ENCODE measurements at regions not wholly inside any gene's neighbourhood (a gene's known extent, or its start where the extent isn't known, plus 50 kb on each side); places are given as distances from the start of the nearest gene placed in this dataset.

- no peak for DNase-seq (ENCODE audit: low read depth)
These were observed 272.2 kb upstream of the CHRNA7 start for GRCh38 chr15:31758126-31758525.

- no peak for DNase-seq (ENCODE audit: low read depth)
These were observed 262.3 kb upstream of the CHRNA7 start for GRCh38 chr15:31768055-31768454.

- DNase-seq (ENCODE audit: low read depth): no peak
These were observed 256.3 kb upstream of the CHRNA7 start for GRCh38 chr15:31774045-31774444.

- DNase-seq (ENCODE audit: low read depth): no peak
These were observed 254.3 kb upstream of the CHRNA7 start for GRCh38 chr15:31776039-31776438.

GRCh38 chr15:31781261-31781660 lies 249.1 kb upstream of the CHRNA7 start:
- DNase-seq (ENCODE audit: low read depth): no peak

GRCh38 chr15:31782016-31782783 lies 248.1 kb upstream of the CHRNA7 start:
- no peak for DNase-seq (ENCODE audit: low read depth)

GRCh38 chr15:31782951-31783350 lies 247.4 kb upstream of the CHRNA7 start:
- no peak for DNase-seq (ENCODE audit: low read depth)

GRCh38 chr15:31786360-31786759 lies 244.0 kb upstream of the CHRNA7 start:
- no peak for DNase-seq (ENCODE audit: low read depth)

GRCh38 chr15:31788104-31788503 lies 242.2 kb upstream of the CHRNA7 start:
- DNase-seq (ENCODE audit: low read depth): no peak

GRCh38 chr15:31792611-31793199 lies 237.6 kb upstream of the CHRNA7 start:
- DNase-seq (ENCODE audit: low read depth): no peak

- no peak for DNase-seq (ENCODE audit: low read depth)
These were observed 231.0 kb upstream of the CHRNA7 start for GRCh38 chr15:31799319-31799714.

GRCh38 chr15:31799715-31800321 lies 230.5 kb upstream of the CHRNA7 start:
- DNase-seq (ENCODE audit: low read depth): no peak

GRCh38 chr15:31801152-31801551 lies 229.2 kb upstream of the CHRNA7 start:
- DNase-seq (ENCODE audit: low read depth): no peak

GRCh38 chr15:31802761-31803160 lies 227.6 kb upstream of the CHRNA7 start:
- DNase-seq (ENCODE audit: low read depth): no peak

- no peak for DNase-seq (ENCODE audit: low read depth)
These were observed 226.9 kb upstream of the CHRNA7 start for GRCh38 chr15:31803388-31803884.

- no peak for DNase-seq (ENCODE audit: low read depth)
These were observed 225.1 kb upstream of the CHRNA7 start for GRCh38 chr15:31805090-31805662.

GRCh38 chr15:31806106-31806505 lies 224.2 kb upstream of the CHRNA7 start:
- no peak for DNase-seq (ENCODE audit: low read depth)

GRCh38 chr15:31811641-31812040 lies 218.7 kb upstream of the CHRNA7 start:
- no peak for DNase-seq (ENCODE audit: low read depth)

GRCh38 chr15:31814082-31814481 lies 216.2 kb upstream of the CHRNA7 start:
- no peak for DNase-seq (ENCODE audit: low read depth)

GRCh38 chr15:31815411-31816155 lies 214.7 kb upstream of the CHRNA7 start:
- no peak for DNase-seq (ENCODE audit: low read depth)

GRCh38 chr15:31822463-31822862 lies 207.9 kb upstream of the CHRNA7 start:
- no peak for DNase-seq (ENCODE audit: low read depth)

GRCh38 chr15:31824024-31824423 lies 206.3 kb upstream of the CHRNA7 start:
- DNase-seq (ENCODE audit: low read depth): no peak

All from stimulated activated CD8-positive, alpha-beta memory T cell treated with anti-CD3 and anti-CD28 coated beads, Interleukin-12 subunit alpha, Interleukin-12 subunit beta, amount 100 ng/mL, for 4 hours (primary cell).